ENCODE measurements at regions not wholly inside any gene's neighbourhood (a gene's known extent, or its start where the extent isn't known, plus 50 kb on each side); places are given as distances from the start of the nearest gene placed in this dataset.

DNA sequence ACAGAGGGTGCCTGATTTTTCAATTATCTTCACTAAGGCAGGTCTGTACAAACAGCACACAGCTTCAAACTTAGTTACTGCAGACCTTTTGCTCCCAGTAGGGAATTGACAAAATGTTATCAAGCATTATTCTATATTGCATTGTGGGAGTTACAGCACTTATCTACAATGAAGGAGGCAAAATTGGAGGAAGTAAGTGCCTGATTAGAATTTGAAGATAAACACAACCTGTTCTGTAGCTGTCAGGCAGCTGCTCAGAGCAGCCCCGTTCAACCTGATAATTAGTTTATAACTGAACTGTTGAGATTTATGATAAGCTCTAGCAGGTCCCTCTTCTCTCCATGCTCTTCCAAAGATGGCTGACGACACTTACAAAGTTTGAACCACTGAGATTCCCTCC is 364.4 kb upstream of the CYRIA start:
- TF ChIP-seq EP300 (IDR thresholded peaks at IDR 0.05): no peak
- H3K4me3 ChIP-seq: no peak overlapping the region
- DNase-seq (ENCODE audit: low spot score in 2 of 2): no peak
- no peaks in the 10 kb centered on the region for H3K9me3 ChIP-seq
- H3K27ac ChIP-seq: no peak overlapping the region
- no peaks in the 10 kb centered on the region for H3K27me3 ChIP-seq
- no peaks in the 10 kb centered on the region for H3K4me1 ChIP-seq
- no peaks in the 10 kb centered on the region for H3K36me3 ChIP-seq
- WGBS: 45% methylated on average over 2 of the region's 2 CpGs

DNA sequence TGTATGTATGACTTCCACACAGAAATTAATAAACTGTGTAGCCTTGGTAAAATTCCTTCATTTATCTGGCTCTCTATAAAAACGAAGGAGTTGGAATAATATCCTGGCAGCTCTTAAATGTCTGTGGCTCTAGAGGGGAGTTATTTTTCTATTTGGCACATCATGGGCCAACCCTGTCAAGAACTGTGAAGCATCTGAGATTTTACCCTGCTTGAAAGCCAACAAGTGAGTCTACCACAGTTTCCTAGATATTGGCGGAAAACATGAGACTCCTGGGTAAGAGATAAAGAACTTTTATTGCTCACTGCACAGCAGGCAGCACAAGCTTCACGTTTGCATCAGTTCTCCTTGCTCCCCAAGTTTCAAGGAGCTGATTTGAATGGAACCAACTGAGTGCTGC is 346.7 kb upstream of the CYRIA start:
- no peak for TF ChIP-seq POLR2A (IDR thresholded peaks at IDR 0.05)
- H3K9me3 ChIP-seq: no peaks in the 10 kb centered on the region
- no peaks in the 10 kb centered on the region for H3K27me3 ChIP-seq
- no peaks in the 10 kb centered on the region for H3K36me3 ChIP-seq
- no peak overlapping the region for H3K4me3 ChIP-seq
- 53% methylated on average over 3 of the region's 3 CpGs for WGBS
- H3K27ac ChIP-seq: no peak overlapping the region
- H3K4me1 ChIP-seq: no peaks in the 10 kb centered on the region
- DNase-seq (ENCODE audit: low spot score in 2 of 2): no peak

DNA sequence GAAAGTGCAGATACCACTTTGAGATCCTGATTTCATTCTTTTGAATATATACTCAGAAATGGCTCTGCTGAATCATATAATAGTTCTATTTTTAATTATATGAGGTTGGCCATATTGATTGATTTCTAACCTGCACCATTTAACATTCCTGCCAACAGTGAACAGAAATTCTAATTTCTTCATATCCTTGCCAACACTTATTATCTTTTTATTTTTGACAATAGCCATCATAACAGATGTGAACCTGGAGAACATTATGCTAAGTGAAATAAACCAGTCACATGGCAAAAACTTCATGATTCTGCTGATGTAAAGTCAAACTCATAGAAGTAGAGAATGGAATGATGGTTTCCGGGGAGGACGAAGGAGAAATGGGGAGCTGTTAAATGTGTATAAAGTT is 344.5 kb upstream of the CYRIA start:
- no peaks in the 10 kb centered on the region for H3K9me3 ChIP-seq
- no peaks in the 10 kb centered on the region for H3K27me3 ChIP-seq
- TF ChIP-seq, protein P1, sequence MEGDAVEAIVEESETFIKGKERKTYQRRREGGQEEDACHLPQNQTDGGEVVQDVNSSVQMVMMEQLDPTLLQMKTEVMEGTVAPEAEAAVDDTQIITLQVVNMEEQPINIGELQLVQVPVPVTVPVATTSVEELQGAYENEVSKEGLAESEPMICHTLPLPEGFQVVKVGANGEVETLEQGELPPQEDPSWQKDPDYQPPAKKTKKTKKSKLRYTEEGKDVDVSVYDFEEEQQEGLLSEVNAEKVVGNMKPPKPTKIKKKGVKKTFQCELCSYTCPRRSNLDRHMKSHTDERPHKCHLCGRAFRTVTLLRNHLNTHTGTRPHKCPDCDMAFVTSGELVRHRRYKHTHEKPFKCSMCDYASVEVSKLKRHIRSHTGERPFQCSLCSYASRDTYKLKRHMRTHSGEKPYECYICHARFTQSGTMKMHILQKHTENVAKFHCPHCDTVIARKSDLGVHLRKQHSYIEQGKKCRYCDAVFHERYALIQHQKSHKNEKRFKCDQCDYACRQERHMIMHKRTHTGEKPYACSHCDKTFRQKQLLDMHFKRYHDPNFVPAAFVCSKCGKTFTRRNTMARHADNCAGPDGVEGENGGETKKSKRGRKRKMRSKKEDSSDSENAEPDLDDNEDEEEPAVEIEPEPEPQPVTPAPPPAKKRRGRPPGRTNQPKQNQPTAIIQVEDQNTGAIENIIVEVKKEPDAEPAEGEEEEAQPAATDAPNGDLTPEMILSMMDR (IDR thresholded peaks at IDR 0.05): no peak
- TF ChIP-seq POLR2A (IDR thresholded peaks at IDR 0.05): no peak
- no peak for TF ChIP-seq EP300 (IDR thresholded peaks at IDR 0.05)
- TF ChIP-seq POLR2AphosphoS5 (IDR thresholded peaks at IDR 0.05): no peak

DNA sequence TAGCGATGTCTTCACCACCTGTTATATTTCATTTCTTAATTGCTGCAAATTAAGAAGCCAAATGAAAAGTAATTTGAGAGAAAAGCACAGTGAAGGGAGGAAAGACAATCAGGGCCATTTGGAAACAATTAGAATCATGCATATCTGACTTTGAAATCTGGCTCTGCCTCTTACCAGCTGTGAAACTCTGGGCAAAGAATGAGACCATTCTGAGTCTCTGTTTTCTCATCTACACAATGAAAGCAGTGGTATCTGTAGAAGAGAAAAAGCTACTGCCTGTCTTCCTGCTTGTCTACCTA is 334.5 kb upstream of the CYRIA start:
- no peak for DNase-seq (ENCODE audit: low spot score in 2 of 2)
- Histone ChIP-seq H3K9me3 (peaks cover 3% of the 10 kb centered on the region), H3K27ac (no peak overlapping the region), H3K27me3 (no peaks in the 10 kb centered on the region), H3K36me3 (no peaks in the 10 kb centered on the region), H3K4me3 (no peak overlapping the region), H3K4me1 (no peaks in the 10 kb centered on the region)
- WGBS: 45% methylated on average over 1 of the region's 1 CpG
- TF ChIP-seq, protein P1 (IDR thresholded peaks at IDR 0.05): no peak
- TF ChIP-seq POLR2AphosphoS5 (IDR thresholded peaks at IDR 0.05) (no peak), EP300 (IDR thresholded peaks at IDR 0.05) (no peak), POLR2A (IDR thresholded peaks at IDR 0.05) (no peak)

More for the DNA sequence above, 344.5 kb upstream of the CYRIA start:
- no peak overlapping the region for H3K27ac ChIP-seq
- no peak overlapping the region for H3K4me3 ChIP-seq
- H3K36me3 ChIP-seq: no peaks in the 10 kb centered on the region
- WGBS: 98% methylated on average over 2 of the region's 2 CpGs
- H3K4me1 ChIP-seq: no peaks in the 10 kb centered on the region
- no peak for DNase-seq (ENCODE audit: low spot score in 2 of 2)

DNA sequence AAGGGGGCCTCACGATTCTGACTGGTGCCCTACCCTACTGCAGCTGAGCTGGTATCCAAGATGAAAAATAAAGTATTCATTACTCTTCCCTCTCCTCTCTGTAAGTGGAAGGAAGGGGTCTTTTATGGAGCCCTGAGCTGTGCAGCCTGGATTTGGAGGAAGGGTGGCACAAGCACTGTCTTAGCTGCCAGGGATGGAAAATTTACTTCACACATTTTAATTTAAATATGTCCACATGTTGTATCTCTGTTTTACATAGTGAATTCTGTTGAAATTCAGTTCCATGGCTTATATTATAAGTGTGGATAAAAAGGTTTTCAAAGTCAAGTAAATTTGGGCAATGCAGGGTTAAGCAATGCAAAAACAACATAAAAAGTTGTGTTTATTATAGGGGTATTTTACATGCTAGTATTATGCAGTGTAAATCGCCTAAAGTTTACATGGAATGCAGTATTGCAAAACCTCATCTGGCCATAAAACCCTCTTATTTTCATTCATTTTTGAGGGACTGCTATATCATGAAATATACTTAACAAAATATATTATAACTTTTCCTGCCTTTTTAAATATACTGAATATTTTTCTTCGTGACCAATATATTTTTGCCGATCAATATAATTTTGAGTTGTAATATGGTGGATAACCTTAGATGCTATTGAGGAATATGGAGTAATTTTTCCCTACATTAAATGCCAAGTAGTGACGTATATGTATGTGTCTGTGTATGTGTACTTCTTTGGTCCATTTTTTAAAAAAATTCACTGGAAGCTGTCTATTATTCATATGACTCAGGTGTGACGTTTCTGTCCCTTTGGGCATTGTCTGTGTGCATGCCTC is 333.9 kb upstream of the CYRIA start:
- Histone ChIP-seq H3K27ac (no peak overlapping the region), H3K36me3 (no peaks in the 10 kb centered on the region), H3K4me1 (no peaks in the 10 kb centered on the region), H3K27me3 (no peaks in the 10 kb centered on the region), H3K4me3 (no peak overlapping the region), H3K9me3 (peaks cover 3% of the 10 kb centered on the region)
- WGBS: 61% methylated on average over 6 of the region's 6 CpGs
- TF ChIP-seq EP300 (IDR thresholded peaks at IDR 0.05) (no peak), POLR2AphosphoS5 (IDR thresholded peaks at IDR 0.05) (no peak), POLR2A (IDR thresholded peaks at IDR 0.05) (no peak)
- TF ChIP-seq, protein P1 (IDR thresholded peaks at IDR 0.05): no peak
- no peak for DNase-seq (ENCODE audit: low spot score in 2 of 2)

DNA sequence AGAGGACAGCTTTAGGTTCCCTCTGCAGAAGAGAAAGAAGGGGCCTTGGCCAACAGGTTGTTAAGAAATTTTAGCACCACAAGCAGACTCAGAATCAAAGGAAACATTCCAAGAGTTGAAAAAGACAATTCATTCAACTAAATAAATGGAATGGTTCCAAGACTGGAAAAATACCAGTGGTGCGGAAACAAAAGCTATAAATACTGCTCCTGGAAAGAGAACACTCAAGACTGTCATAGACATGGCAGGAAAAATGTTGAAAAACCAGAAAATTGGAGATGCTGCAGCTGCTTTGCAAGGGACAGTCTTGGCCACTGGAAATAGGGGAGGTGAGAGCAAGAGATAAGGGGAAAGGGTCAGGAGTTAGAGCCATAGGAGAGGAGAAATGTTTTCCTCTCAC is 312.7 kb upstream of the CYRIA start:
- DNase-seq (ENCODE audit: low spot score in 2 of 2): no peak
- H3K27ac ChIP-seq: no peak overlapping the region
- H3K4me1 ChIP-seq: no peaks in the 10 kb centered on the region
- no peaks in the 10 kb centered on the region for H3K27me3 ChIP-seq
- no peak overlapping the region for H3K4me3 ChIP-seq
- no peak for TF ChIP-seq POLR2A (IDR thresholded peaks at IDR 0.05)
- no peak for TF ChIP-seq POLR2AphosphoS5 (IDR thresholded peaks at IDR 0.05)
- TF ChIP-seq, protein P1 (IDR thresholded peaks at IDR 0.05): no peak
- no peak for TF ChIP-seq EP300 (IDR thresholded peaks at IDR 0.05)
- no peaks in the 10 kb centered on the region for H3K36me3 ChIP-seq
- WGBS: 30% methylated on average over 1 of the region's 1 CpG
- no peaks in the 10 kb centered on the region for H3K9me3 ChIP-seq

All from suprapubic skin (tissue), 4 donors.